HepG2 (cell line): ENCODE measurements at regions not wholly inside any gene's neighbourhood (a gene's known extent, or its start where the extent isn't known, plus 50 kb on each side); places are given as distances from the start of the nearest gene placed in this dataset.

Experiments used
- ATAC-seq: fragments of 200-7000 bp; cut with Tn5 transposase; 3 replicates; pipeline ENCODE4 v1.9.1; 2020; ENCODE audit warnings: mild to moderate bottlenecking, moderate library complexity
- BruUV-seq: library from RNA; stranded (reverse); fragments of 400-500 nt; replicated peaks from 2 replicates; lab custom pipeline; 2021; lab: Mats Ljungman, UMichigan
- CTCF ChIA-PET: fragments of 300-600 bp; formaldehyde crosslinking; extraction: SDS; loops from one replicate; lab custom pipeline; 2021; ENCODE audit warnings: low total read pairs, inconsistent platforms, low intra/inter-chr PET ratio; lab: Yijun Ruan, JAX
- POLR2A ChIA-PET: fragments of 350-600 bp; sonication (Branson Sonifier 250); formaldehyde crosslinking; loops from one replicate; lab custom pipeline; 2020; ENCODE audit warnings: antibody characterized with exemption, inconsistent platforms; lab: Yijun Ruan, JAX
- DNase-seq: peaks from one replicate; pipeline ENCODE4 v3.0.0-alpha.2; 2015; ENCODE audit warnings: low spot score
- FAIRE-seq: peaks from 3 replicates; lab custom pipeline; 2011; peaks lifted over from hg19 to GRCh38; lab: Jason Lieb, UNC
- H2AFZ ChIP-seq: one replicate; pipeline ENCODE4 v1.6.1; 2011; ENCODE audit warnings: low read length, inconsistent platforms
- H3K27ac ChIP-seq: fragments of 300-600 bp; 3 replicates; pipeline ENCODE4 v1.8.0; 2011; ENCODE audit warnings: mixed run types, mild to moderate bottlenecking, mixed read lengths, low read length, inconsistent platforms; ENCODE audit not compliant: insufficient read depth; ENCODE audit errors: extremely low read length
- H3K27me3 ChIP-seq, 2 experiments: fragments of 200-600 bp in 1 of 2; 2 replicates in 1 of 2; 3 replicates in 1 of 2; pipeline versions ENCODE4 v1.6.0 to v1.8.0; 2011; ENCODE audit warnings: low read length in 2 of 2, mild to moderate bottlenecking in 2 of 2, moderate library complexity in 2 of 2, inconsistent platforms in 1 of 2; ENCODE audit not compliant: insufficient read depth in 2 of 2, control insufficient read depth in 1 of 2
- H3K36me3 ChIP-seq, 2 experiments: fragments of 200-600 bp in 1 of 2; replicated peaks in 1 of 2; 2 replicates in 1 of 2; 3 replicates in 1 of 2; pipeline versions ENCODE4 v1.5.1 to v1.8.0; 2011; ENCODE audit warnings: low read length in 2 of 2, inconsistent platforms in 1 of 2; ENCODE audit not compliant: insufficient read depth in 2 of 2, control insufficient read depth in 1 of 2
- H3K4me1 ChIP-seq: 2 replicates; pipeline ENCODE4 v1.5.1; 2012; ENCODE audit warnings: low read length, inconsistent platforms; ENCODE audit not compliant: insufficient read depth
- H3K4me2 ChIP-seq: 2 replicates; pipeline ENCODE4 v1.6.0; 2011; ENCODE audit warnings: low read depth, low read length, inconsistent platforms
- H3K4me3 ChIP-seq, 3 experiments: fragments of 200-600 bp in 1 of 3; sonication (generic), shearing (Covaris generic) in 1 of 3; replicated peaks in 1 of 3; 2 replicates each; pipeline ENCODE4 v1.5.1; 2011 to 2016; ENCODE audit warnings: low read length in 3 of 3, inconsistent platforms in 2 of 3, low read depth in 2 of 3, mild to moderate bottlenecking in 2 of 3, control low read depth in 1 of 3, mixed read lengths in 1 of 3; ENCODE audit not compliant: insufficient read depth in 1 of 3
- H3K79me2 ChIP-seq: one replicate; pipeline ENCODE4 v1.6.1; 2011; ENCODE audit warnings: low read length, inconsistent platforms; ENCODE audit not compliant: insufficient read depth
- H3K9ac ChIP-seq: 2 replicates; pipeline ENCODE4 v1.6.0; 2011; ENCODE audit warnings: mild to moderate bottlenecking, low read depth, low read length, inconsistent platforms; ENCODE audit not compliant: insufficient read depth
- H3K9me3 ChIP-seq: 2 replicates; pipeline ENCODE4 v1.5.1; 2012; ENCODE audit warnings: mild to moderate bottlenecking, low read length
- H4K20me1 ChIP-seq: 2 replicates; pipeline ENCODE4 v1.6.0; 2011; ENCODE audit warnings: inconsistent platforms, mild to moderate bottlenecking, low read length, moderate library complexity; ENCODE audit not compliant: insufficient read depth
- CSRNP2 ChIP-seq: sonication (generic); formaldehyde crosslinking; conservative IDR thresholded peaks from 2 replicates; pipeline ENCODE4 v1.8.0; 2022; ENCODE audit warnings: low read depth, missing genetic modification reagents
- FOXO1 ChIP-seq: sonication (generic); formaldehyde crosslinking; IDR thresholded peaks from 2 replicates; pipeline ENCODE4 v1.4.0; 2020; ENCODE audit warnings: missing genetic modification reagents
- MED8 ChIP-seq: sonication (generic); formaldehyde crosslinking; IDR thresholded peaks from 2 replicates; pipeline ENCODE4 v1.8.1; 2023; ENCODE audit warnings: mild to moderate bottlenecking, missing genetic modification reagents; ENCODE audit not compliant: insufficient replicate concordance
- POLR2AphosphoS2 ChIP-seq: IDR thresholded peaks from 2 replicates; pipeline ENCODE4 v1.6.1; 2011; ENCODE audit warnings: low read depth, low read length, improper control_type of control experiment
- ZFP41 ChIP-seq: sonication (generic); formaldehyde crosslinking; IDR thresholded peaks from 2 replicates; pipeline ENCODE4 v1.4.0; 2020; ENCODE audit warnings: mild to moderate bottlenecking, missing genetic modification reagents, borderline replicate concordance
- ZHX1 ChIP-seq: sonication (generic); formaldehyde crosslinking; IDR thresholded peaks from 2 replicates; pipeline ENCODE4 v1.8.1; 2022; ENCODE audit warnings: low read depth, mild to moderate bottlenecking, missing genetic modification reagents
- WGBS: methylation state at CpG from one replicate; pipeline ENCODE4 v1.1.6; 2017; ENCODE audit warnings: low lambda C conversion rate; 5-methylcytosine and 5-hydroxymethylcytosine counted together
- in situ Hi-C: cut with HindIII; loops from 2 replicates; pipeline ENCODE4 v1.10.0; 2017; ENCODE audit warnings: low pct_unique_long_range_greater_than_20kb; ENCODE audit not compliant: extremely low pct_ligation_motif_present
- intact Hi-C: fragments of 100-400 bp; cut with micrococcal nuclease; formaldehyde crosslinking; loops from one replicate; pipeline ENCODE4 v1.10.0; 2022; ENCODE audit not compliant: unreplicated experiment

GRCh38 chr2:208579678-208580077 is 173.1 kb downstream of the PTH2R start:
- BruUV-seq: no TSS peak
- POLR2A ChIA-PET: no interaction called here
- TF ChIP-seq ZHX1 (CRISPR knock-in tag): no peak
- no peak for TF ChIP-seq FOXO1
- TF ChIP-seq POLR2AphosphoS2: no peak
- TF ChIP-seq CSRNP2: no peak
- no peak for TF ChIP-seq ZFP41
- no peak for TF ChIP-seq MED8 (CRISPR knock-in tag)
- TF ChIP-seq, all 625 proteins: peak for 0
- Histone ChIP-seq H3K79me2 (no peaks in the 10 kb centered on the region), H3K27ac (no peak overlapping the region), H3K9me3 (no peaks in the 10 kb centered on the region), H3K27me3 (no peaks in the 10 kb centered on the region), H3K4me2 (no peak overlapping the region), H3K4me1 (no peaks in the 10 kb centered on the region), H3K4me3 (no peak overlapping the region), H2AFZ (no peak overlapping the region), H3K9ac (no peak overlapping the region), H4K20me1 (no peaks in the 10 kb centered on the region), H3K36me3 (no peaks in the 10 kb centered on the region)
- CTCF ChIA-PET: no interaction called here
- FAIRE-seq (no peak), DNase-seq (no peak), ATAC-seq (no peak)
- intact Hi-C loops (no loop called here), in situ Hi-C loops (no loop called here)
- WGBS: 0% methylated on average over 1 of the region's 1 CpG
